ENCODE measurements at regions not wholly inside any gene's neighbourhood (a gene's known extent, or its start where the extent isn't known, plus 50 kb on each side); places are given as distances from the start of the nearest gene placed in this dataset.
"Not testable (repeated sequence)": the region's sequence is repeated elsewhere in the genome, so short reads cannot be mapped to it uniquely, and the experiment has no call there.

GRCh38 chr5:20370061-20370460, 382.1 kb upstream of the CDH18 start:
- DNase-seq: no peak

- no peak for DNase-seq
Observed at GRCh38 chr5:20369518-20369885, 381.5 kb upstream of the CDH18 start.

- no peak for DNase-seq
Observed at GRCh38 chr5:20368571-20369517, 380.8 kb upstream of the CDH18 start.

- DNase-seq: no peak
Observed at GRCh38 chr5:20367178-20367577, 379.2 kb upstream of the CDH18 start.

- DNase-seq: no peak
Observed at GRCh38 chr5:20360263-20360662, 372.3 kb upstream of the CDH18 start.

GRCh38 chr5:20359377-20359776, 371.4 kb upstream of the CDH18 start:
- no peak for DNase-seq

GRCh38 chr5:20353499-20353898, 365.5 kb upstream of the CDH18 start:
- DNase-seq: no peak

- DNase-seq: no peak
Observed at GRCh38 chr5:20351849-20352248, 363.8 kb upstream of the CDH18 start.

- DNase-seq: no peak
Observed at GRCh38 chr5:20348321-20348720, 360.3 kb upstream of the CDH18 start.

- DNase-seq: no peak
Observed at GRCh38 chr5:20347334-20347733, 359.3 kb upstream of the CDH18 start.

GRCh38 chr5:20340126-20340525, 352.1 kb upstream of the CDH18 start:
- peak; percentile 4 for DNase-seq

GRCh38 chr5:20335978-20336377, 348.0 kb upstream of the CDH18 start:
- DNase-seq: no peak

GRCh38 chr5:20331826-20332225, 343.8 kb upstream of the CDH18 start:
- DNase-seq: no peak

- no peak for DNase-seq
Observed at GRCh38 chr5:20323323-20323722, 335.3 kb upstream of the CDH18 start.

- DNase-seq: no peak
Observed at GRCh38 chr5:20307391-20307790, 319.4 kb upstream of the CDH18 start.

- DNase-seq: no peak
Observed at GRCh38 chr5:20305463-20305862, 317.5 kb upstream of the CDH18 start.

GRCh38 chr5:20304570-20304969, 316.6 kb upstream of the CDH18 start:
- not testable (repeated sequence) for DNase-seq

- DNase-seq: no peak
Observed at GRCh38 chr5:20300110-20300509, 312.1 kb upstream of the CDH18 start.

GRCh38 chr5:20294696-20295095, 306.7 kb upstream of the CDH18 start:
- no peak for DNase-seq

GRCh38 chr5:20291766-20292165, 303.8 kb upstream of the CDH18 start:
- DNase-seq: no peak

GRCh38 chr5:20287640-20288039, 299.6 kb upstream of the CDH18 start:
- no peak for DNase-seq

GRCh38 chr5:20286512-20286911, 298.5 kb upstream of the CDH18 start:
- DNase-seq: no peak

GRCh38 chr5:20276959-20277263, 288.9 kb upstream of the CDH18 start:
- no peak for DNase-seq

- DNase-seq: no peak
Observed at GRCh38 chr5:20276061-20276958, 288.3 kb upstream of the CDH18 start.

All from GDM1 (cell line).